K562 (cell line): ENCODE measurements at regions not wholly inside any gene's neighbourhood (a gene's known extent, or its start where the extent isn't known, plus 50 kb on each side); places are given as distances from the start of the nearest gene placed in this dataset.

Experiments
- KDM1A ChIP-seq, 2 experiments: fragments of 450-650 bp; IDR thresholded peaks; 2 replicates each; pipeline ENCODE4 v1.6.1; 2016; ENCODE audit warnings: mild to moderate bottlenecking in 2 of 2
- TAF1 ChIP-seq: IDR thresholded peaks from 2 replicates; pipeline ENCODE4 v1.6.1; 2011; ENCODE audit warnings: mild to moderate bottlenecking, low read length, moderate library complexity; ENCODE audit not compliant: insufficient read depth, control insufficient read depth, severe bottlenecking; ENCODE audit errors: extremely low read depth
- TBL1XR1 ChIP-seq, 2 experiments: IDR thresholded peaks; 2 replicates each; pipeline ENCODE4 v1.6.1; 2012; ENCODE audit warnings: improper control_type of control experiment in 2 of 2, low read length in 2 of 2, mild to moderate bottlenecking in 1 of 2
- YY1 ChIP-seq, 3 experiments: IDR thresholded peaks; 2 replicates each; pipeline ENCODE4 v1.6.1; 2011; ENCODE audit warnings: low read length in 2 of 3, mild to moderate bottlenecking in 2 of 3, moderate library complexity in 2 of 3, borderline replicate concordance in 1 of 3, control low read depth in 1 of 3, low read depth in 1 of 3; ENCODE audit not compliant: insufficient read depth in 3 of 3, insufficient replicate concordance in 2 of 3, control insufficient read depth in 1 of 3, insufficient read length in 1 of 3; ENCODE audit errors: extremely low read depth in 1 of 3
- ZNF232 ChIP-seq: sonication (generic); formaldehyde crosslinking; IDR thresholded peaks from 2 replicates; pipeline ENCODE4 v1.8.0; 2022; ENCODE audit warnings: mild to moderate bottlenecking, missing genetic modification reagents
- ZNF717 ChIP-seq: fragments of 250-450 bp; sonication (Bioruptor Pico); IDR thresholded peaks from 2 replicates; pipeline ENCODE4 v1.5.0; 2021
- TF ChIP-seq, protein P1 (sequence below): sonication (generic); formaldehyde crosslinking; IDR thresholded peaks from 2 replicates; pipeline ENCODE4 v1.9.0; 2022; ENCODE audit warnings: mild to moderate bottlenecking, missing genetic modification reagents
- TF ChIP-seq, protein P2 (sequence below), 3 experiments: IDR thresholded peaks in 2 of 3; conservative IDR thresholded peaks in 1 of 3; 2 replicates each; pipeline ENCODE4 v1.5.1; 2011 to 2012; ENCODE audit warnings: low read length in 3 of 3, mild to moderate bottlenecking in 3 of 3, control low read depth in 2 of 3, improper control_type of control experiment in 1 of 3, inconsistent platforms in 1 of 3, low read depth in 1 of 3, mixed read lengths in 1 of 3, moderate library complexity in 1 of 3; ENCODE audit not compliant: insufficient read depth in 2 of 3
- TF ChIP-seq, protein P3 (sequence below), 2 experiments: fragments of 450-650 bp in 1 of 2; sonication (generic) in 1 of 2; formaldehyde crosslinking in 1 of 2; IDR thresholded peaks; 2 replicates each; pipeline versions ENCODE4 v1.7.1 to v1.9.0; 2016 to 2022; ENCODE audit warnings: inconsistent platforms in 1 of 2, mild to moderate bottlenecking in 1 of 2, missing genetic modification reagents in 1 of 2
- TF ChIP-seq, protein P4 (sequence below): fragments of 250-450 bp; sonication (Bioruptor Pico); IDR thresholded peaks from 2 replicates; pipeline ENCODE4 v1.5.0; 2021
- TF ChIP-seq, protein P5 (sequence below): sonication (generic); formaldehyde crosslinking; IDR thresholded peaks from 2 replicates; pipeline ENCODE4 v1.4.0; 2020; ENCODE audit warnings: mild to moderate bottlenecking, missing genetic modification reagents

DNA sequence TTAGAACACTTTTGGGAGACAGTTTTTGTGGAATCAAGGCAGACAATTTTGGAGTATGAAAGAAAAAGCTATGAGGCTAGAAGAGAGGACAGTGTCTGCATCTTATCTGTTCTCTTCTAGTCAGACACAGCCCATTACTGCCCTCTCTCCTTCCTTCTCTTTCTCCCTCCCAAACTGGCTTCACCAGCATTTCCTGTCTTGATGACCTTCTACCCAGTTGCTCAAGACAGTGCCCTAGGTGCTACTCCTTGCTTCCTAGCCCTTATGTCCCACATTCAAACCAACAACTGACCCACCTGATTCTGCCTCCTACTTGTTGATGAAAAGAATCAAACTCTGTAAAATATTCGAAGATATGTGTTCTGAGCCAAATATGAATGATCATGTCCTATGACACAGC lies 116.4 kb upstream of the RIPOR2 start:
- TF ChIP-seq, protein P1, sequence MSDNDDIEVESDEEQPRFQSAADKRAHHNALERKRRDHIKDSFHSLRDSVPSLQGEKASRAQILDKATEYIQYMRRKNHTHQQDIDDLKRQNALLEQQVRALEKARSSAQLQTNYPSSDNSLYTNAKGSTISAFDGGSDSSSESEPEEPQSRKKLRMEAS (CRISPR knock-in tag), result no peak
- no peak for TF ChIP-seq YY1 (IDR thresholded peaks at IDR 0.05; ENCODE audit: borderline replicate concordance in 1 of 3, control insufficient read depth in 1 of 3, extremely low read depth in 1 of 3, insufficient read depth in 3 of 3, insufficient read length in 1 of 3, insufficient replicate concordance in 2 of 3, low read depth in 1 of 3, low read length in 2 of 3)
- TF ChIP-seq, protein P2, sequence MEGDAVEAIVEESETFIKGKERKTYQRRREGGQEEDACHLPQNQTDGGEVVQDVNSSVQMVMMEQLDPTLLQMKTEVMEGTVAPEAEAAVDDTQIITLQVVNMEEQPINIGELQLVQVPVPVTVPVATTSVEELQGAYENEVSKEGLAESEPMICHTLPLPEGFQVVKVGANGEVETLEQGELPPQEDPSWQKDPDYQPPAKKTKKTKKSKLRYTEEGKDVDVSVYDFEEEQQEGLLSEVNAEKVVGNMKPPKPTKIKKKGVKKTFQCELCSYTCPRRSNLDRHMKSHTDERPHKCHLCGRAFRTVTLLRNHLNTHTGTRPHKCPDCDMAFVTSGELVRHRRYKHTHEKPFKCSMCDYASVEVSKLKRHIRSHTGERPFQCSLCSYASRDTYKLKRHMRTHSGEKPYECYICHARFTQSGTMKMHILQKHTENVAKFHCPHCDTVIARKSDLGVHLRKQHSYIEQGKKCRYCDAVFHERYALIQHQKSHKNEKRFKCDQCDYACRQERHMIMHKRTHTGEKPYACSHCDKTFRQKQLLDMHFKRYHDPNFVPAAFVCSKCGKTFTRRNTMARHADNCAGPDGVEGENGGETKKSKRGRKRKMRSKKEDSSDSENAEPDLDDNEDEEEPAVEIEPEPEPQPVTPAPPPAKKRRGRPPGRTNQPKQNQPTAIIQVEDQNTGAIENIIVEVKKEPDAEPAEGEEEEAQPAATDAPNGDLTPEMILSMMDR (IDR thresholded peaks at IDR 0.05 in 2 of 3, conservative IDR thresholded peaks at IDR 0.05 in 1 of 3; ENCODE audit: insufficient read depth in 2 of 3, low read depth in 1 of 3, low read length in 3 of 3), result no peak
- TF ChIP-seq, protein P3, sequence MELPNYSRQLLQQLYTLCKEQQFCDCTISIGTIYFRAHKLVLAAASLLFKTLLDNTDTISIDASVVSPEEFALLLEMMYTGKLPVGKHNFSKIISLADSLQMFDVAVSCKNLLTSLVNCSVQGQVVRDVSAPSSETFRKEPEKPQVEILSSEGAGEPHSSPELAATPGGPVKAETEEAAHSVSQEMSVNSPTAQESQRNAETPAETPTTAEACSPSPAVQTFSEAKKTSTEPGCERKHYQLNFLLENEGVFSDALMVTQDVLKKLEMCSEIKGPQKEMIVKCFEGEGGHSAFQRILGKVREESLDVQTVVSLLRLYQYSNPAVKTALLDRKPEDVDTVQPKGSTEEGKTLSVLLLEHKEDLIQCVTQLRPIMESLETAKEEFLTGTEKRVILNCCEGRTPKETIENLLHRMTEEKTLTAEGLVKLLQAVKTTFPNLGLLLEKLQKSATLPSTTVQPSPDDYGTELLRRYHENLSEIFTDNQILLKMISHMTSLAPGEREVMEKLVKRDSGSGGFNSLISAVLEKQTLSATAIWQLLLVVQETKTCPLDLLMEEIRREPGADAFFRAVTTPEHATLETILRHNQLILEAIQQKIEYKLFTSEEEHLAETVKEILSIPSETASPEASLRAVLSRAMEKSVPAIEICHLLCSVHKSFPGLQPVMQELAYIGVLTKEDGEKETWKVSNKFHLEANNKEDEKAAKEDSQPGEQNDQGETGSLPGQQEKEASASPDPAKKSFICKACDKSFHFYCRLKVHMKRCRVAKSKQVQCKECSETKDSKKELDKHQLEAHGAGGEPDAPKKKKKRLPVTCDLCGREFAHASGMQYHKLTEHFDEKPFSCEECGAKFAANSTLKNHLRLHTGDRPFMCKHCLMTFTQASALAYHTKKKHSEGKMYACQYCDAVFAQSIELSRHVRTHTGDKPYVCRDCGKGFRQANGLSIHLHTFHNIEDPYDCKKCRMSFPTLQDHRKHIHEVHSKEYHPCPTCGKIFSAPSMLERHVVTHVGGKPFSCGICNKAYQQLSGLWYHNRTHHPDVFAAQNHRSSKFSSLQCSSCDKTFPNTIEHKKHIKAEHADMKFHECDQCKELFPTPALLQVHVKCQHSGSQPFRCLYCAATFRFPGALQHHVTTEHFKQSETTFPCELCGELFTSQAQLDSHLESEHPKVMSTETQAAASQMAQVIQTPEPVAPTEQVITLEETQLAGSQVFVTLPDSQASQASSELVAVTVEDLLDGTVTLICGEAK (IDR thresholded peaks at IDR 0.05), result no peak
- TF ChIP-seq, protein P3 (CRISPR knock-in tag; IDR thresholded peaks at IDR 0.05), result no peak
- no peak for TF ChIP-seq TBL1XR1 (IDR thresholded peaks at IDR 0.05; ENCODE audit: low read length in 2 of 2)
- TF ChIP-seq KDM1A (IDR thresholded peaks at IDR 0.05), result no peak
- TF ChIP-seq ZNF717, result no peak
- no peak for TF ChIP-seq ZNF232 (CRISPR knock-in tag)
- TF ChIP-seq, protein P4, sequence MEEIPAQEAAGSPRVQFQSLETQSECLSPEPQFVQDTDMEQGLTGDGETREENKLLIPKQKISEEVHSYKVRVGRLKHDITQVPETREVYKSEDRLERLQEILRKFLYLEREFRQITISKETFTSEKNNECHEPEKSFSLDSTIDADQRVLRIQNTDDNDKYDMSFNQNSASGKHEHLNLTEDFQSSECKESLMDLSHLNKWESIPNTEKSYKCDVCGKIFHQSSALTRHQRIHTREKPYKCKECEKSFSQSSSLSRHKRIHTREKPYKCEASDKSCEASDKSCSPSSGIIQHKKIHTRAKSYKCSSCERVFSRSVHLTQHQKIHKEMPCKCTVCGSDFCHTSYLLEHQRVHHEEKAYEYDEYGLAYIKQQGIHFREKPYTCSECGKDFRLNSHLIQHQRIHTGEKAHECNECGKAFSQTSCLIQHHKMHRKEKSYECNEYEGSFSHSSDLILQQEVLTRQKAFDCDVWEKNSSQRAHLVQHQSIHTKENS (CRISPR knock-in tag), result no peak
- TF ChIP-seq, protein P5, sequence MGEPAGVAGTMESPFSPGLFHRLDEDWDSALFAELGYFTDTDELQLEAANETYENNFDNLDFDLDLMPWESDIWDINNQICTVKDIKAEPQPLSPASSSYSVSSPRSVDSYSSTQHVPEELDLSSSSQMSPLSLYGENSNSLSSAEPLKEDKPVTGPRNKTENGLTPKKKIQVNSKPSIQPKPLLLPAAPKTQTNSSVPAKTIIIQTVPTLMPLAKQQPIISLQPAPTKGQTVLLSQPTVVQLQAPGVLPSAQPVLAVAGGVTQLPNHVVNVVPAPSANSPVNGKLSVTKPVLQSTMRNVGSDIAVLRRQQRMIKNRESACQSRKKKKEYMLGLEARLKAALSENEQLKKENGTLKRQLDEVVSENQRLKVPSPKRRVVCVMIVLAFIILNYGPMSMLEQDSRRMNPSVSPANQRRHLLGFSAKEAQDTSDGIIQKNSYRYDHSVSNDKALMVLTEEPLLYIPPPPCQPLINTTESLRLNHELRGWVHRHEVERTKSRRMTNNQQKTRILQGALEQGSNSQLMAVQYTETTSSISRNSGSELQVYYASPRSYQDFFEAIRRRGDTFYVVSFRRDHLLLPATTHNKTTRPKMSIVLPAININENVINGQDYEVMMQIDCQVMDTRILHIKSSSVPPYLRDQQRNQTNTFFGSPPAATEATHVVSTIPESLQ (CRISPR knock-in tag), result no peak
- no peak for TF ChIP-seq TAF1
